Mucosa of descending colon (tissue), 3 donors: ENCODE measurements at regions not wholly inside any gene's neighbourhood (a gene's known extent, or its start where the extent isn't known, plus 50 kb on each side); places are given as distances from the start of the nearest gene placed in this dataset.

Experiments
- ATAC-seq: fragments of 200-7000 bp; cut with Tn5 transposase; one replicate; pipeline ENCODE4 v1.9.1; 2020; ENCODE audit warnings: mild to moderate bottlenecking, moderate library complexity
- DNase-seq, 3 donors: peaks; one replicate each; pipeline ENCODE4 v3.0.0-alpha.2; 2020
- H3K36me3 ChIP-seq: fragments of 200-600 bp; one replicate; pipeline ENCODE4 v1.8.0; 2021; ENCODE audit warnings: low read depth, mild to moderate bottlenecking
- H3K4me1 ChIP-seq: fragments of 200-600 bp; one replicate; pipeline ENCODE4 v1.8.0; 2021; ENCODE audit warnings: low read depth, mild to moderate bottlenecking
- H3K4me3 ChIP-seq: fragments of 200-600 bp; one replicate; pipeline ENCODE4 v1.8.0; 2021; ENCODE audit warnings: mild to moderate bottlenecking
- H3K9me3 ChIP-seq: fragments of 200-600 bp; one replicate; pipeline ENCODE4 v1.8.0; 2021; ENCODE audit warnings: mild to moderate bottlenecking
- CTCF ChIP-seq: fragments of 200-600 bp; IDR thresholded peaks from one replicate; pipeline ENCODE4 v1.8.0; 2022; ENCODE audit warnings: antibody characterized with exemption, mild to moderate bottlenecking
- intact Hi-C, 2 donors: fragments of 100-400 bp; cut with DNase I in 1 of 2; cut with micrococcal nuclease in 1 of 2; formaldehyde crosslinking; loops; one replicate each; pipeline versions ENCODE4 v1.11.0 to v1.11.1; 2022; cut with DNase I, micrococcal nuclease
- donor health status: DM: no; HTN: no; CAD: no; lungs with moderate emphysema.
- donor health status: DM: no; HTN: no; CAD: no.
- donor health status: DM: no; HTN: yes; CAD: no.

- Histone ChIP-seq H3K4me3 (no peak overlapping the region), H3K36me3 (no peaks in the 10 kb centered on the region), H3K9me3 (no peaks in the 10 kb centered on the region), H3K4me1 (no peaks in the 10 kb centered on the region)
- no peak for TF ChIP-seq CTCF
- intact Hi-C loops: no loop called here
- DNase-seq (no peak), ATAC-seq (no peak)
Observed at GRCh38 chr4:130187587-130187986, 1091.6 kb downstream of the C4orf33 start.

GRCh38 chr4:130192787-130193186 is 1096.8 kb downstream of the C4orf33 start:
- no peak overlapping the region for H3K4me3 ChIP-seq
- no peaks in the 10 kb centered on the region for H3K9me3 ChIP-seq
- no peaks in the 10 kb centered on the region for H3K36me3 ChIP-seq
- no peak for TF ChIP-seq CTCF
- ATAC-seq: no peak
- no peak for DNase-seq
- intact Hi-C loops: no loop called here
- no peaks in the 10 kb centered on the region for H3K4me1 ChIP-seq

GRCh38 chr4:130197946-130198345 is 1102.0 kb downstream of the C4orf33 start:
- ATAC-seq (no peak), DNase-seq (no peak)
- H3K36me3 ChIP-seq: no peaks in the 10 kb centered on the region
- H3K4me1 ChIP-seq: no peaks in the 10 kb centered on the region
- no peak for TF ChIP-seq CTCF
- H3K4me3 ChIP-seq: no peak overlapping the region
- intact Hi-C loops: no loop called here
- H3K9me3 ChIP-seq: peaks cover 16% of the 10 kb centered on the region

- DNase-seq: no peak
- TF ChIP-seq CTCF: no peak
- Histone ChIP-seq H3K4me1 (no peaks in the 10 kb centered on the region), H3K9me3 (peaks cover 21% of the 10 kb centered on the region), H3K36me3 (no peaks in the 10 kb centered on the region), H3K4me3 (no peak overlapping the region)
- intact Hi-C loops: no loop called here
- no peak for ATAC-seq
Observed at GRCh38 chr4:130203571-130203970, 1107.6 kb downstream of the C4orf33 start.

- TF ChIP-seq CTCF: no peak
- ATAC-seq (no peak), DNase-seq (no peak)
- Histone ChIP-seq H3K9me3 (no peaks in the 10 kb centered on the region), H3K4me3 (no peak overlapping the region), H3K36me3 (no peaks in the 10 kb centered on the region), H3K4me1 (no peaks in the 10 kb centered on the region)
- intact Hi-C loops: no loop called here
Observed at GRCh38 chr4:130210864-130211263, 1114.9 kb downstream of the C4orf33 start.

GRCh38 chr4:130214268-130214667 is 1118.3 kb downstream of the C4orf33 start:
- intact Hi-C loops: no loop called here
- TF ChIP-seq CTCF: no peak
- no peak for DNase-seq

More at GRCh38 chr4:130214268-130214667, 1118.3 kb downstream of the C4orf33 start:
- Histone ChIP-seq H3K4me3 (no peak overlapping the region), H3K9me3 (no peaks in the 10 kb centered on the region), H3K36me3 (no peaks in the 10 kb centered on the region), H3K4me1 (no peaks in the 10 kb centered on the region)
- no peak for ATAC-seq
